ENCODE measurements at regions not wholly inside any gene's neighbourhood (a gene's known extent, or its start where the extent isn't known, plus 50 kb on each side); places are given as distances from the start of the nearest gene placed in this dataset.
"Not testable (repeated sequence)": the region's sequence is repeated elsewhere in the genome, so short reads cannot be mapped to it uniquely, and the experiment has no call there.

DNA sequence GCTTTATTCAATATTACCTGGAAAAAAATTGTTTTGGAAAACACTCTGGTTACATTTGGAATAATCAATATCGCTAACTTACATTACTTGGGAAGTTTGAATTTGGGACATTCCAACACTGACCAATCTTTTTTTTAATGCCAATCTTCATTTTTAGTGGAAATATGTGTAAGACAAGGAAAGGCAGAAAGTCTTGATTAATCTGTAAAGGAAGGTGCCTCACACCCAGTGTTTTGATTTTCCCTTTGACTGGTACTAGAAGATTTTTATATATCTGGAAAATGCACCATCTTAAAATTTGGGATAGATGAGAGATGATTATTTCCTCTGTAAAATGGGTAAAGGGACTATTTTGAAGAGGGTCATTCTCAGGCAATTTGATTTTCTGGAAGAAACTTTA is 879.2 kb upstream of the ZEB2 start:
- no peak for DNase-seq

- DNase-seq = no peak
Observed at GRCh38 chr2:145394181-145394580, 874.3 kb upstream of the ZEB2 start.

GRCh38 chr2:145386973-145387372 is 867.1 kb upstream of the ZEB2 start:
- no peak for DNase-seq

DNA sequence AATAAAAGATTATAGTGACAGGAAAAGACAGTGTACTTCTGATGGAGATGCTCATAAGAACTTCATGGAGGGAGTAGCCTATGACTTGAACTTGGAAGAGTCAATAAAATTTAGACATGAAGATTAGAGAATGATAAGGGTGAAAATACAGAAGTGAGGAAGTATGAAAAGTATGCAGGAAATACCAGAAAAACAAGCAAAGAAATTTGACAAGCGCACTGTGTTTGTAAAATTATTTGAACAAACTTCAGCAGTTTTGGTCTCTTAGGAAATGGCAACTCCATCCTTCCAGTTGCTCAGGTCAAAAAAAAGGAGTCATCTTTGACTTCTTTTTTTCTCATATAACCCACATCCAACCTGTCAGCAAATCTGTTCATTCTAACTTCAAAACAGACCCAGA is 864.0 kb upstream of the ZEB2 start:
- DNase-seq = no peak

DNA sequence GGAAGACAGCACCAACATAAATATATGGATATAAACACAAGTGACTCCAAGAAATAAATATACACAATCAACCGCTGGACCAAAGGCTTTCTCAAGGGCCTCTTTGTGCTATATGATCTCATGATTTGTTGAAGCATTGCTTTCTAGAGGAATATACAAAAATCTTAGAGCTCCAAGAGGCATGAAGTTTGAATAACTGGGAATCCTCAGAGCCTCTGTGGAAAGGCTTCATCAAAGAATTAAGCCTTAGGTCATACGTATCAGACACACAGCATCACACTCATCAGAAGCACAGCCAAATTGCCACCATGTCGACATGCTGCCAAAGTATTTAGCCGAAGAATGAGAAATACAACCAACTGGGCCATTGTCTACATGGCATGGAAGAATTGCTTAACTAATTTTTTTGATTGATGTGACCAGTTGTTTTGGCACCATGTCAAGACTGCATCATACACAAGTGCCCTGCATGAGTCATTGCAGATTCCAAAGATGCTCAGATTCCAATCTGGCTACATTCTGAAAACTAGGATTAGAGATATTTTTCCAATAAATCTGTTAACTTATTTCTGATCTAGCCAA is 860.6 kb upstream of the ZEB2 start:
- no peak for DNase-seq

- DNase-seq = no peak
Observed at GRCh38 chr2:145379934-145380333, 860.0 kb upstream of the ZEB2 start.

DNA sequence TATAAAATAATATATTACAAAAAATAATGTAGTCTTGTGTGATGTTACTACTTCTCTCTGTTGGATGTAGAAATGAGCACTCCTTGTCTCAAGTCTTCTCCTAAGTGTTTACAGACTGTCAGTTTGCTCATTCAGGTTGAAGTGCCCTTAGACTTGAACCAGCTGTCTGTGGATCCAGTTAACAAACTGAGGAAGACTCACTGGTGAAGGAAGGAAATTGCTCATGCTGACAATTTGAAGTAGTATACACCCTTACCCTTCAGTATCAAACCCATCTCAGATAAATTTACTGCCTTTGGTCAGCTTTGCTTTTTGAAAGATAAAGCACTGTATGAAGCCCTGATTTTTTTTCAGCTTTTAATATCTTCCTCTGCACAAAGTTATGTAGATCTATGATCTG is 854.2 kb upstream of the ZEB2 start:
- no peak for DNase-seq

DNA sequence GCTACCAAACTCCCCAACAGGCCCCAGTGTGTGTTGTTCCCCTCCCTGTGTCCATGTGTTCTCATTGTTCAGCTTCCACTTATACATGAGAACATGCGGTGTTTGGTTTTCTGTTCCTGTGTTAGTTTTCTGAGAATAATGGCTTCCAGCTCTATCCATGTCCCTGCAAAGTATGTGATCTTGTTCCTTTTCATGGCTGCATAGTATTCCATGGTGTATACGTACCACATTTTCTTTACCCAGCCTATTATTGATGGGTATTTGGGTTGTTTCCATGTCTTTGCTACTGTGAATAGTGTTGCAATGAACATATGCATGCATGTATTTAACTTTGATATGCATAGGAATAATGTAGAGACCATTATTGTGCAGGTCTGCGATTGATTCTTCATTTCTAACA is 847.4 kb upstream of the ZEB2 start:
- not testable (repeated sequence) for DNase-seq

DNA sequence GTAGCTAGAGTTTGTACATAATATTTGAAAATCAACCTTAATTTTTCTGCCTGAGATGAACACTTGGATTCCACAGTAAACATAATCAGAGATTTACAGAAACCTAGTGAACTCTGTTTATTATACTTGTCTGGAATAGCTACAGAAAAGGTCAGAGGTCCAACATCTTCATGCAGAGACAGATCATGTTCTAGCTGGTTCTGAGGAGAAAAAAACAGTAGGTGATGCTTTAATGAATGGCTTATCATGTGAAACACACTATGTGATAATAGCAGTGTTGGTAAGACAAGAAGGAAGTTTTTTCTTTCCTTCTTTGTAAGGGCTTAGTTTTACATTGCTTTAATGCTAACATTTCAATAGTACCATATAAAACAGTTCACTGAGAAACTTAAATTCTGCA is 846.4 kb upstream of the ZEB2 start:
- no peak for DNase-seq

- no peak for DNase-seq
Observed at GRCh38 chr2:145360129-145360790, 840.3 kb upstream of the ZEB2 start.

DNA sequence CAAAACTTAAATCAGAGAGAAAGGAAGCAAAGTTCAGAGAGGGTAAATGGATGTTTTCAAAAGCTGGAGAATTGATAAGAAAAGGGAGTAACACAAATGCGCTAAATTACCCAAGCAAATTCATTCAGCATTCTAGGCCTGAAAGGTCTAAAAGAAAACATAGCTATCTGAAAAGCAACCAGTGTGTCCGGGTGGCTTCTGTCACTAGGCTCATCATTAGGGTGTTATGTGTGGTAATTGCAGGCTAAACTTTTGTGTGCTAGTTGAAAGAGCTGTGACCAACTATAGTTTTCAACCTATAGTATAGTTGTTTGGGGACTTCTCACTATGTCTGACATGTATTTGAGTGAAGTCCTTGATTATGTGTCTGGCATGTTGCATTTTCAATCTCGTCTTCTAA is 839.6 kb upstream of the ZEB2 start:
- DNase-seq = no peak

GRCh38 chr2:145356056-145356455 is 836.1 kb upstream of the ZEB2 start:
- DNase-seq = no peak

DNA sequence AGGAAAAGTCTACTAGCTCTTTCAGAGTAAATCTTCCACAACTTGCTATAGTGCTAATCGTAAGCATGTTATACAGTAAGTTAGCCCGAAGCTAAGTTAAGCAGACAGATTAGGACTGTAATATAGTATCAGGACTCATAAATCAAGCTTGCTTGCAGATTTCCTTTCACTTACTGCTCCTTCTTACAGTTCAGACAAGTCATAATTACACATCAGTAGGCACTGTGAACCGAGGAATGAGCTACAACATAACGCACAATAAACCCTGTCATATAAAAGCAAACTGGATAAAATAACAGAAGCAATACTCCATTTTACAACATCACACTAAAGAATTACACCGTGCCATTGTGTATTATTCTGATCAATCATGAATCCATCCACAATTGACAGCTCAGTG is 832.6 kb upstream of the ZEB2 start:
- DNase-seq = no peak

- no peak for DNase-seq
Observed at GRCh38 chr2:145351864-145352425, 832.0 kb upstream of the ZEB2 start.

DNA sequence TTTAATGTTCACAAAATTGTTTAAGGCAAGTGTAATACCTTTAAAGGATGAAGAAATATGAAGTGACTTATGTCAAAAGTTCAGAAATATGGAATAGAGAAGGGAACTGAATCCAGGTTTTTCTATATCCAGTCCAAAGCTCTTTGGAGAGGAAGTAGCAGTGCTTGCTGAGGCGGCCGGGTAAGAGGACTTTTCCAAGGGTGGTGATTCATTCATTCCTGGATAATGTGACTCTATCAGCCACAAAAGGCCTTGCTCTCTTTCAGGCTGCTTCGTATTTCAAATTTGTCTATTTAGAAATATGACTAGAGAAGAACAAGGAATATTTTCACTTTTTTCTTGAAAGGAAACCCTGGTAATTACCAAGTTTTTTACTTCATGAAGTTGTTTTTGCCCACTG is 830.1 kb upstream of the ZEB2 start:
- no peak for DNase-seq

GRCh38 chr2:145344076-145344724 is 824.3 kb upstream of the ZEB2 start:
- no peak for DNase-seq

- DNase-seq = no peak
Observed at GRCh38 chr2:145343287-145343686, 823.4 kb upstream of the ZEB2 start.

DNA sequence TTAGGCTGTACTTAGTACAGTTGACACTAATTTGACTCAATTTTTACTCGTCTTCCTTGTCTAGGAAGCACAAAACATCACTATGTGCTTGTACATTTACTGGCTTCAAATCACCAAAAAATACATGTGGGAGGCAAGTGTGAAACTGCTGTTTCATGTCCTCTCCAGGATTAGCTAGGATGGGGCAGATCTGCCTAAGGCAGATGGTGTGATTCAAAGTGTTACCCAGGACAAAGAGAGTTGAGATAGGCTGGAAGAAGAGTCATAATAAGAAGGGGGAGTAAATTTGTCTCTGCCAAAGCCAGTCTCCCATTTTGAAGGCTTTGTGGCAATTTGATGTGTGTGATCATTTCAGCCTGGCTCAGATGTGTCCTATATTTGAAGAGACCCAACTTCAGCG is 821.6 kb upstream of the ZEB2 start:
- DNase-seq = no peak

GRCh38 chr2:145339646-145340045 is 819.7 kb upstream of the ZEB2 start:
- DNase-seq = no peak

DNA sequence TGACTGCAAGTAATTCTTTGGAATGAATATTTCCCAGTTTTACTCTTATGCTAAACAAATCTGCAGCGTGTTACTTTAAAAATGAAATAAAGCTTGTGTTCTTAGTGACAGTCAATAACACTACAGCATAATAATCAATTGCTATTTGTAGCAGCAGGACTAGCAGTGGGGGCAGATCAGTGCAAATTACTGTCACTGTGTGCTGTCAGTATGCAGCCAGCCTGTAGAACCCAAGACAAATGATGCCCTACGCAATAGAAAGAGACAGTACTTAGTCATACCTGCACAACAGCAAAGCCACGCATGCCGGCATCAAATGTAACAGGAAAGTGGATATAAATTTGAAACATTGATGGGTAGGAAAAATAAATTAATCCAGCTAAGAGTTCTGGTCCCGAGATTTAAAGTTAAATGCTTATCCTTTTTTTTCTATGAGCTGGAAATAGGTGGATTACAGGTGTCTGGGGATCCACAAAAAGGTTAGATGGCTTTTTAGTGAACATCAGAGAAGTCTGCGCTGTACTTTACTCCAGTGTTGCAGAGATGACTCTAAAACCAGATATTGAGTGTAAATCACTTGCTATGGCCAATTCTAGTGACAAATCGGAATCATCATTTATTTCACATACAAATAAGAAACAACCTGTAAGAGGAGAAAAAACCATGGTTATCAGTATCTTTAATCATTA is 812.4 kb upstream of the ZEB2 start:
- DNase-seq = no peak

GRCh38 chr2:145329971-145330370 is 810.1 kb upstream of the ZEB2 start:
- no peak for DNase-seq

DNA sequence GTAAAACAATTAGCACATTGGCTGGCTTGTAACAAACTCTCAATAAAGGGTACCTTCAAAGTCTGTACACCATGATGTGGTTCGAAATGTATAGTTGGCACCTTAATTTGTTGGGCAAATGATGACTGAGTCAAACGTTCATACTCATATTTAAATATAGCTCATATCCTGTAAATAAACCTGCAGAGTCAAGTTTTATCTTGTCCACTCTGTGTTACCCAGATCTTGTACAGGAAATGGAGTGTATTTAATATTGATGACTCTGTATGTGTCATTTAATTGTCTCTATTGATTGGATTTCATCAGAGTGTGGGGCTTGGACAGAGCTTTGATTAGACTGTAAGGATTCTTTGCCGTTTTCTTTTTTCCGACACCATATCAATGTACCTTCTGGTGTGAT is 805.6 kb upstream of the ZEB2 start:
- DNase-seq = no peak

- no peak for DNase-seq
Observed at GRCh38 chr2:145324748-145325147, 804.8 kb upstream of the ZEB2 start.

DNA sequence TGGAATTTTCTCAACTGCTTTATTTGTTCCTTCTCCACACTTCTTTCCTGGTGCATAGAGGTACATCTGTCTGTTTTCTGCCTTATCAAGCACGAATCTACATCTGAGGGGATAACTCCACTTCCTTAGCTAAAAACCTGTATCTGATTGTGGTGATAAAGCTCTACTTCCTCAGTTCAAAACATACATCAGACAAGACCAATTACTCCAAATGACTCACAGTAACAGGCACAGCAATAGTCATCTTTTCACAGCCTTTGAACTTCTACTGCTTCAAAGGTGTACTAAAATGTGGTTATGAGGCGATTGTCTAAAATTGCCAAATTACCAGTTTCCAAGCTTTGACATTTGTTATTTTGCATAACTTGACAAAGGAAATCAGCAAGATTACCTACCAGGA is 803.6 kb upstream of the ZEB2 start:
- DNase-seq = peak; percentile 7

Measured in DMS79 treated with DMSO at 0.1 percent for 48 hours (cell line).